Adrenal gland (tissue), 9 donors: ENCODE measurements at regions not wholly inside any gene's neighbourhood (a gene's known extent, or its start where the extent isn't known, plus 50 kb on each side); places are given as distances from the start of the nearest gene placed in this dataset.

ENCODE experiments used
- DNase-seq, 7 donors: peaks; one replicate each; pipeline ENCODE4 v3.0.0-alpha.2; 2019 to 2020
- H3K27ac ChIP-seq, 5 donors: fragments of 200-600 bp; sonication (generic) in 4 of 5; 1 replicate in 3 of 5; 2 replicates in 2 of 5; pipeline versions ENCODE4 v1.5.1 to v1.8.0; 2016 to 2020; ENCODE audit warnings: mild to moderate bottlenecking in 1 of 5
- H3K27me3 ChIP-seq: fragments of 200-600 bp; 2 replicates; pipeline ENCODE4 v1.8.0; 2021
- H3K36me3 ChIP-seq, 2 donors: fragments of 200-600 bp; replicated peaks in 1 of 2; 1 replicate in 1 of 2; 2 replicates in 1 of 2; pipeline versions ENCODE4 v1.5.1 to v1.8.0; 2018 to 2022
- H3K4me1 ChIP-seq, 2 donors: fragments of 200-600 bp; replicated peaks in 1 of 2; 1 replicate in 1 of 2; 2 replicates in 1 of 2; pipeline versions ENCODE4 v1.5.1 to v1.8.0; 2018 to 2021
- H3K4me3 ChIP-seq, 4 donors: fragments of 200-600 bp; sonication (generic) in 3 of 4; one replicate each; pipeline ENCODE4 v1.5.1; 2016 to 2018
- H3K9me3 ChIP-seq, 3 donors: fragments of 200-600 bp; sonication (generic) in 1 of 3; replicated peaks in 1 of 3; 1 replicate in 2 of 3; 2 replicates in 1 of 3; pipeline versions ENCODE4 v1.5.1 to v1.8.0; 2016 to 2021
- CTCF ChIP-seq, 6 experiments: fragments of 450-650 bp in 4 of 6; fragments of 200-600 bp in 2 of 6; sonication (generic) in 1 of 6; IDR thresholded peaks; 1 replicate in 5 of 6; 2 replicates in 1 of 6; pipeline versions ENCODE4 v1.5.1 to v1.8.0; 2016 to 2021; ENCODE audit warnings: antibody characterized with exemption in 6 of 6, mild to moderate bottlenecking in 2 of 6, moderate library complexity in 1 of 6
- POLR2A ChIP-seq, 2 donors: fragments of 450-650 bp; IDR thresholded peaks; one replicate each; pipeline ENCODE4 v1.6.1; 2017; ENCODE audit warnings: antibody characterized with exemption in 2 of 2, mild to moderate bottlenecking in 2 of 2, moderate library complexity in 1 of 2
- WGBS, 4 donors: extraction: QIAGEN DNeasy Blood & Tissue Kit in 2 of 4; methylation state at CpG; one replicate each; pipeline versions ENCODE4 v1.1.5 to v1.1.7; 2013 to 2017; 5-methylcytosine and 5-hydroxymethylcytosine counted together
- intact Hi-C, 2 donors: fragments of 100-400 bp; cut with DNase I; formaldehyde crosslinking; loops; one replicate each; pipeline versions ENCODE4 v1.14.1 to v1.15.0; 2022 to 2023
- donor health status: healthy with polysubstance abuse.
- donor health status: Bipolar disorder and iron deficiency.
- donor health status: DM: yes; HTN: yes; CAD: no.
- donor health status: DM: no; HTN: no; CAD: no.
- donor health status: DM: no; HTN: no; CAD: no.

- no peak for TF ChIP-seq POLR2A (IDR thresholded peaks at IDR 0.05)
- TF ChIP-seq CTCF (IDR thresholded peaks at IDR 0.05): no peak
- Histone ChIP-seq H3K36me3 (no peaks in the 10 kb centered on the region), H3K27ac (no peak overlapping the region), H3K9me3 (no peaks in the 10 kb centered on the region), H3K27me3 (no peaks in the 10 kb centered on the region), H3K4me1 (peaks cover 0 to 21% of the 10 kb centered on the region in 2 donors), H3K4me3 (no peak overlapping the region)
- 92 to 100% (median 94%) methylated on average over 1 of the region's 1 CpG for WGBS, 4 donors
- intact Hi-C loops: loop anchor here (10.0 kb wide), 2 partner anchors 145 to 315 kb away; partner anchors contain the start of gene ARHGAP5 (in 1 of the 2)
- no peak for DNase-seq
Measured at GRCh38 chr14:31930070-31930469, 147.0 kb upstream of the ARHGAP5 start.

GRCh38 chr14:31930493-31931240, 146.4 kb upstream of the ARHGAP5 start:
- no peaks in the 10 kb centered on the region for H3K9me3 ChIP-seq
- intact Hi-C loops: loop anchor here (10.0 kb wide), 2 partner anchors 144 to 314 kb away; partner anchors contain the start of gene ARHGAP5 (in 1 of the 2)
- H3K27me3 ChIP-seq: no peaks in the 10 kb centered on the region
- H3K4me1 ChIP-seq: peaks cover 6 to 27% of the 10 kb centered on the region in 2 donors
- H3K4me3 ChIP-seq: no peak overlapping the region
- no peak overlapping the region for H3K27ac ChIP-seq
- no peak for DNase-seq
- WGBS, 4 donors: 94 to 97% (median 96%) methylated on average over 3 of the region's 3 CpGs
- no peaks in the 10 kb centered on the region for H3K36me3 ChIP-seq
- TF ChIP-seq CTCF (IDR thresholded peaks at IDR 0.05) (no peak), POLR2A (IDR thresholded peaks at IDR 0.05) (no peak)

- intact Hi-C loops: loop anchor here (10.0 kb wide), 2 partner anchors 142 to 312 kb away; partner anchors contain the start of gene ARHGAP5 (in 1 of the 2)
- 91 to 95% (median 93%) methylated on average over 5 of the region's 5 CpGs for WGBS, 4 donors
- Histone ChIP-seq H3K9me3 (no peaks in the 10 kb centered on the region), H3K36me3 (no peaks in the 10 kb centered on the region), H3K4me3 (no peak overlapping the region), H3K27ac (no peak overlapping the region), H3K4me1 (peaks cover 8 to 19% of the 10 kb centered on the region in 2 donors), H3K27me3 (no peaks in the 10 kb centered on the region)
- no peak for TF ChIP-seq POLR2A (IDR thresholded peaks at IDR 0.05)
- no peak for TF ChIP-seq CTCF (IDR thresholded peaks at IDR 0.05)
- no peak for DNase-seq
Measured at GRCh38 chr14:31932675-31933074, 144.4 kb upstream of the ARHGAP5 start.

- no peak for TF ChIP-seq CTCF (IDR thresholded peaks at IDR 0.05)
- no peak for TF ChIP-seq POLR2A (IDR thresholded peaks at IDR 0.05)
- WGBS, 4 donors: 80 to 86% (median 83%) methylated on average over 3 of the region's 3 CpGs
- Histone ChIP-seq H3K4me1 (peaks cover 8 to 18% of the 10 kb centered on the region in 2 donors), H3K36me3 (no peaks in the 10 kb centered on the region), H3K27ac (no peak overlapping the region), H3K27me3 (no peaks in the 10 kb centered on the region), H3K9me3 (no peaks in the 10 kb centered on the region), H3K4me3 (no peak overlapping the region)
- intact Hi-C loops: loop anchor here (10.0 kb wide), 2 partner anchors 141 to 311 kb away; partner anchors contain the start of gene ARHGAP5 (in 1 of the 2)
- no peak for DNase-seq
Measured at GRCh38 chr14:31933716-31934115, 143.4 kb upstream of the ARHGAP5 start.
